ENCODE measurements at regions not wholly inside any gene's neighbourhood (a gene's known extent, or its start where the extent isn't known, plus 50 kb on each side); places are given as distances from the start of the nearest gene placed in this dataset.

GRCh38 chr6:137758661-137759060, 108.4 kb upstream of the TNFAIP3 start:
- no peak for DNase-seq (ENCODE audit: low read depth)

- no peak for DNase-seq (ENCODE audit: low read depth)
These were observed 107.4 kb upstream of the TNFAIP3 start for GRCh38 chr6:137759624-137760023.

- DNase-seq (ENCODE audit: low read depth): peak; percentile 74
These were observed 106.0 kb upstream of the TNFAIP3 start for GRCh38 chr6:137761072-137761471.

- no peak for DNase-seq (ENCODE audit: low read depth)
These were observed 105.6 kb upstream of the TNFAIP3 start for GRCh38 chr6:137761487-137761886.

GRCh38 chr6:137762168-137763090, 104.6 kb upstream of the TNFAIP3 start:
- peak; percentile 28 for DNase-seq (ENCODE audit: low read depth)

- no peak for DNase-seq (ENCODE audit: low read depth)
These were observed 103.6 kb upstream of the TNFAIP3 start for GRCh38 chr6:137763436-137763835.

- no peak for DNase-seq (ENCODE audit: low read depth)
These were observed 103.2 kb upstream of the TNFAIP3 start for GRCh38 chr6:137763886-137764285.

- peak; percentile 94 for DNase-seq (ENCODE audit: low read depth)
These were observed 102.6 kb upstream of the TNFAIP3 start for GRCh38 chr6:137764464-137764863.

GRCh38 chr6:137765059-137765458, 102.0 kb upstream of the TNFAIP3 start:
- peak; percentile 55 for DNase-seq (ENCODE audit: low read depth)

- DNase-seq (ENCODE audit: low read depth): peak; percentile 21
These were observed 100.3 kb upstream of the TNFAIP3 start for GRCh38 chr6:137766596-137767370.

GRCh38 chr6:137767465-137767864, 99.6 kb upstream of the TNFAIP3 start:
- no peak for DNase-seq (ENCODE audit: low read depth)

GRCh38 chr6:137767911-137768690, 99.0 kb upstream of the TNFAIP3 start:
- peak; percentile 75 for DNase-seq (ENCODE audit: low read depth)

GRCh38 chr6:137768935-137769334, 98.1 kb upstream of the TNFAIP3 start:
- no peak for DNase-seq (ENCODE audit: low read depth)

GRCh38 chr6:137769797-137770362, 97.2 kb upstream of the TNFAIP3 start:
- no peak for DNase-seq (ENCODE audit: low read depth)

- no peak for DNase-seq (ENCODE audit: low read depth)
These were observed 94.4 kb upstream of the TNFAIP3 start for GRCh38 chr6:137772541-137773250.

- DNase-seq (ENCODE audit: low read depth): no peak
These were observed 91.8 kb upstream of the TNFAIP3 start for GRCh38 chr6:137775227-137775626.

- DNase-seq (ENCODE audit: low read depth): no peak
These were observed 91.3 kb upstream of the TNFAIP3 start for GRCh38 chr6:137775720-137776119.

GRCh38 chr6:137776256-137776655, 90.8 kb upstream of the TNFAIP3 start:
- no peak for DNase-seq (ENCODE audit: low read depth)

- DNase-seq (ENCODE audit: low read depth): no peak
These were observed 90.0 kb upstream of the TNFAIP3 start for GRCh38 chr6:137776786-137777686.

GRCh38 chr6:137777687-137778075, 89.4 kb upstream of the TNFAIP3 start:
- DNase-seq (ENCODE audit: low read depth): no peak

Data from EH (cell line).